HG03280 (cell line): ENCODE measurements at regions not wholly inside any gene's neighbourhood (a gene's known extent, or its start where the extent isn't known, plus 50 kb on each side); places are given as distances from the start of the nearest gene placed in this dataset.
"Not testable (repeated sequence)": the region's sequence is repeated elsewhere in the genome, so short reads cannot be mapped to it uniquely, and the experiment has no call there.

ENCODE experiments used
- ATAC-seq: cut with Tn5 transposase; IDR thresholded peaks from one replicate; pipeline ENCODE4 v1.9.1; 2021; ENCODE audit warnings: mild to moderate bottlenecking, moderate library complexity; ENCODE audit not compliant: unreplicated experiment

GRCh38 chr13:24992946-24993345, 103.0 kb upstream of the PABPC3 start:
- ATAC-seq, result not testable (repeated sequence)

GRCh38 chr13:24995225-24995804, 100.6 kb upstream of the PABPC3 start:
- ATAC-seq, result no peak

- no peak for ATAC-seq
Measured at GRCh38 chr13:24997367-24997967, 98.5 kb upstream of the PABPC3 start.

- no peak for ATAC-seq
Measured at GRCh38 chr13:24998433-24998832, 97.5 kb upstream of the PABPC3 start.

GRCh38 chr13:25001476-25002206, 94.3 kb upstream of the PABPC3 start:
- ATAC-seq, result no peak

- ATAC-seq, result not testable (repeated sequence)
Measured at GRCh38 chr13:25002311-25002710, 93.6 kb upstream of the PABPC3 start.

- not testable (repeated sequence) for ATAC-seq
Measured at GRCh38 chr13:25004489-25004888, 91.4 kb upstream of the PABPC3 start.

GRCh38 chr13:25005050-25005497, 90.9 kb upstream of the PABPC3 start:
- peak; percentile 65 for ATAC-seq

- ATAC-seq, result not testable (repeated sequence)
Measured at GRCh38 chr13:25007389-25007788, 88.5 kb upstream of the PABPC3 start.

GRCh38 chr13:25014398-25014973, 81.5 kb upstream of the PABPC3 start:
- ATAC-seq, result not testable (repeated sequence)

GRCh38 chr13:25017176-25017575, 78.8 kb upstream of the PABPC3 start:
- ATAC-seq, result not testable (repeated sequence)

- not testable (repeated sequence) for ATAC-seq
Measured at GRCh38 chr13:25017808-25018728, 77.9 kb upstream of the PABPC3 start.

- ATAC-seq, result no peak
Measured at GRCh38 chr13:25018729-25019115, 77.2 kb upstream of the PABPC3 start.

GRCh38 chr13:25019741-25020140, 76.2 kb upstream of the PABPC3 start:
- not testable (repeated sequence) for ATAC-seq

- no peak for ATAC-seq
Measured at GRCh38 chr13:25024175-25024574, 71.8 kb upstream of the PABPC3 start.

- ATAC-seq, result no peak
Measured at GRCh38 chr13:25032160-25032559, 63.8 kb upstream of the PABPC3 start.

- no peak for ATAC-seq
Measured at GRCh38 chr13:25034173-25034572, 61.8 kb upstream of the PABPC3 start.

- peak; percentile 73 for ATAC-seq
Measured at GRCh38 chr13:25037057-25037813, 58.7 kb upstream of the PABPC3 start.

- no peak for ATAC-seq
Measured at GRCh38 chr13:25042151-25042865, 53.6 kb upstream of the PABPC3 start.
